ENCODE measurements at regions not wholly inside any gene's neighbourhood (a gene's known extent, or its start where the extent isn't known, plus 50 kb on each side); places are given as distances from the start of the nearest gene placed in this dataset.

DNA sequence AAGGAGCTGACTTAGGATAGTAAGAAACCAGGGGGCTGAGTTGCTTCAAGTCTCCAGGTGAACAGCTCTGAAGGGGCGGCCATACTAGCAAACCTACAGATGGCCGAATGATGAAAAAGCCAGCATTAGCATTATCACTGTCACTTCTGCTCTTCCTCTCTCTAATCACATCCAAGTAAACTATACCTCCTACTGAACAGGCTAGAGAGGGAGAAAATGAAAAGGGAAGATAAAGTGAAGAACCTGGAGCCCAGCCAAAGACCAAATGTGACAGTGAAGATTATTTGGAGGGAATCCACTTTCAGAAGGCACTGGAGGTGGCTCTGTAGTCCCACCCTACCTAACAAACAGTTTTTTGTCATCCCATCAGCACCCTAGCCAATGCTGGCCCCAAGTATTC, 50.4 kb upstream of the PRPS1 start:
- no peak for TF ChIP-seq FOXK2 (IDR thresholded peaks at IDR 0.05)
- no peak for TF ChIP-seq ARNT (IDR thresholded peaks at IDR 0.05)
- no peak for TF ChIP-seq LEF1 (IDR thresholded peaks at IDR 0.05; ENCODE audit: borderline replicate concordance)
- TF ChIP-seq ZNF384 (IDR thresholded peaks at IDR 0.05): no peak
- no peak for TF ChIP-seq BHLHE40 (IDR thresholded peaks at IDR 0.05; ENCODE audit: borderline replicate concordance)
- TF ChIP-seq SP1 (IDR thresholded peaks at IDR 0.05): no peak
- TF ChIP-seq, protein P1, sequence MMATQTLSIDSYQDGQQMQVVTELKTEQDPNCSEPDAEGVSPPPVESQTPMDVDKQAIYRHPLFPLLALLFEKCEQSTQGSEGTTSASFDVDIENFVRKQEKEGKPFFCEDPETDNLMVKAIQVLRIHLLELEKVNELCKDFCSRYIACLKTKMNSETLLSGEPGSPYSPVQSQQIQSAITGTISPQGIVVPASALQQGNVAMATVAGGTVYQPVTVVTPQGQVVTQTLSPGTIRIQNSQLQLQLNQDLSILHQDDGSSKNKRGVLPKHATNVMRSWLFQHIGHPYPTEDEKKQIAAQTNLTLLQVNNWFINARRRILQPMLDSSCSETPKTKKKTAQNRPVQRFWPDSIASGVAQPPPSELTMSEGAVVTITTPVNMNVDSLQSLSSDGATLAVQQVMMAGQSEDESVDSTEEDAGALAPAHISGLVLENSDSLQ (IDR thresholded peaks at IDR 0.05): no peak
- no peak for TF ChIP-seq CTBP1 (IDR thresholded peaks at IDR 0.05; ENCODE audit: borderline replicate concordance)
- no peak for TF ChIP-seq TARDBP (IDR thresholded peaks at IDR 0.05)
- no peak for TF ChIP-seq NFRKB (IDR thresholded peaks at IDR 0.05)
- no peak for TF ChIP-seq L3MBTL2 (conservative IDR thresholded peaks at IDR 0.05)
- TF ChIP-seq FOXA1 (IDR thresholded peaks at IDR 0.05): no peak
- no peak for TF ChIP-seq SUZ12 (IDR thresholded peaks at IDR 0.05)
- no peak for TF ChIP-seq HDGF (IDR thresholded peaks at IDR 0.05; ENCODE audit: borderline replicate concordance)
- TF ChIP-seq FOXM1 (IDR thresholded peaks at IDR 0.05; ENCODE audit: borderline replicate concordance): no peak
- POLR2A ChIA-PET: no interaction called here
- CTCF ChIA-PET: no interaction called here
- DNase-seq (ENCODE audit: extremely low spot score): no peak

All from HEK293T (cell line).